ENCODE measurements at regions not wholly inside any gene's neighbourhood (a gene's known extent, or its start where the extent isn't known, plus 50 kb on each side); places are given as distances from the start of the nearest gene placed in this dataset.

DNA sequence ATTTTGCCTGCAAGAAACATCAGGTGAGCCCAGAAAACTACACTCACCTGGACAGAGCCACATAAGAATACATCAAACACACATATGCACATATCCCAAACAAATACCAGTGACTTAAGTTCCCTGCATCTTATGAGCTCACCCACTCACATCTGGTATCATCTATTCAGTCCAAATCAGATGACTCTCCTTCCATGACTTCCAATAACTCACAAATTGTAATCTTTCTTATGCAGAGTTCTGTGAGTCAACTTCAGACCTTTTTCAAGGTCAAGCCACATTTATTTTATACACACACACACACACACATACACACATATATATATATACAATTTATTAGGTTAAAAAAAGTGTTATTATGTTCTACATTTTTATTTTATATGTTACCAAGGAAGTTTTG is 1711.9 kb upstream of the CDH9 start:
- no peak for TF ChIP-seq CTCF (IDR thresholded peaks at IDR 0.05)
- no peak for TF ChIP-seq POLR2A (IDR thresholded peaks at IDR 0.05)
- no peaks in the 10 kb centered on the region for H3K36me3 ChIP-seq
- H3K27me3 ChIP-seq, result no peaks in the 10 kb centered on the region
- DNase-seq, result no peak
- no peak overlapping the region for H3K27ac ChIP-seq
- H3K9me3 ChIP-seq, result no peaks in the 10 kb centered on the region
- H3K4me1 ChIP-seq, result no peaks in the 10 kb centered on the region
- no peak overlapping the region for H3K4me3 ChIP-seq

DNA sequence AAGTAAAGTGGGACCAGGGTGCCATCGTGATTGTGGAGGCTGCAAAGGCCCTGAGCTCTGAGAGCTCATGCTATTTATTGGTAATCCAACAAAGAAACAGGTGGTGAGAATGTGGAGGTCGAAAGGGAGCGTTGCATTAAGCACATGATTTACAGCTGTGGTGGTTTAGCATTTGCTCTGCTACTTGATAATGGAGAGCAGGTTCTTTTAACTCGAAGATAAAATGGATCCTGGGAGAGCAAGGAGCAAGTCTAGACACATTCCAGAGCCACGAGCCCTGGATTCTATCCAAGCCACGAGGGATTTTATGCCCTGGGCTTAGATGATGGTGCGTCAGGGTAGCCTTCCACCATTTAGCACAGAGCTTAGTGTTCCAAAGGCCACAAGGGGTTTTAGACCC is 1710.1 kb upstream of the CDH9 start:
- Histone ChIP-seq H3K9me3 (no peaks in the 10 kb centered on the region), H3K4me3 (no peak overlapping the region), H3K27ac (no peak overlapping the region), H3K36me3 (no peaks in the 10 kb centered on the region), H3K27me3 (no peaks in the 10 kb centered on the region), H3K4me1 (no peaks in the 10 kb centered on the region)
- DNase-seq, result no peak
- TF ChIP-seq POLR2A (IDR thresholded peaks at IDR 0.05) (no peak), CTCF (IDR thresholded peaks at IDR 0.05) (no peak)

DNA sequence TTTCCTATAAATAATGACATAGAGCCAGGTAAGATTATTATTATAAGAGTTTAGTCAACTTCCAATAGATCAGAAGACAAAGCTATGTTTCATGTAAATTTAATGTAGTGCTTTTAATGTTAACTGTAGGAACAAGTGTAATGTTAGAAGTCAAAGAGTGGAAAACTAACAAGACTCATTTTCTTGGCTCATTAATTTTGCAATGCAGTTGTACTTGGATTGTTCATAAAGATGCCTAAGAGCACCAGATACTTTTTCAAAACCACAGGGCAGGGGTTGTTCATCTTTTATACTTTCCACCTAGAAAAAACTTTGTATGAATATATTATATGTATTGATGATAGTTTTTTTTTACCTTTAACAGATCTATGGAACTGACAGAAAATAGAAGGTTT is 1705.3 kb upstream of the CDH9 start:
- H3K27ac ChIP-seq, result no peak overlapping the region
- no peaks in the 10 kb centered on the region for H3K9me3 ChIP-seq
- no peak for DNase-seq
- H3K27me3 ChIP-seq, result no peaks in the 10 kb centered on the region
- no peaks in the 10 kb centered on the region for H3K4me1 ChIP-seq
- H3K36me3 ChIP-seq, result no peaks in the 10 kb centered on the region
- TF ChIP-seq POLR2A (IDR thresholded peaks at IDR 0.05), result no peak
- no peak for TF ChIP-seq CTCF (IDR thresholded peaks at IDR 0.05)
- H3K4me3 ChIP-seq, result no peak overlapping the region

DNA sequence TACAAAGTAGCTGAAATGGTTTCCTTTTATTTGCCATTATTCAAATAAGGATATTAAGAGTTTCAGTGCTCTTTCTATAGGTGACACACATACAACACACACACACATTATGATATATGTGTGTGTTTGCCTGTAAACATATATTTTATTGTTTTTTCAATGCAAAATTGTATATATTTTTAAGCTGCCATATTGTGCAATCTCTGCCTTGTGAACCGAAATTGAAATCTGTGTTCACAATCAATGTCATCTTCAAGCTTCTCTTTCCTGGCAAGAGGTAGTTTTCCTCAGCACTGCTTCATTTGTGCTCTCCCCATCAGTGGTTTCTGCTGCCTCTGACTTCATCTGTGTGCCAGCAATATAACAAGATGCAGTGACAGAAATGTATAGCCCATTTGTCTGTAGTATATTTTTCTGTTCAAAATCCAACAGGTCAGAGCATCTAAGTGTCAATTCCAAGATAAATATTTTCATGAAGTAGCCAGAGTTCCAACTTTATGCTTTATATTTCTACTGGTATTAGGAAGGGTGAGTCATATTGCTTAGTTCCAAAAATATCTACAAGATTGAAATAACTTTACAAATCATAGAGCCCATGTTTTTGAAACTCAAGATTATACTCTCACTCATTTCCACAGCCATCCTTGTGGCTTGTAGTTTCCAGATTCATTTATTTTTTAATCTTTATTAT is 1704.8 kb upstream of the CDH9 start:
- no peaks in the 10 kb centered on the region for H3K36me3 ChIP-seq
- no peaks in the 10 kb centered on the region for H3K4me1 ChIP-seq
- no peak overlapping the region for H3K4me3 ChIP-seq
- H3K27me3 ChIP-seq, result no peaks in the 10 kb centered on the region
- no peaks in the 10 kb centered on the region for H3K9me3 ChIP-seq
- TF ChIP-seq POLR2A (IDR thresholded peaks at IDR 0.05) (no peak), CTCF (IDR thresholded peaks at IDR 0.05) (no peak)
- H3K27ac ChIP-seq, result no peak overlapping the region
- DNase-seq, result no peak

- H3K4me3 ChIP-seq, result no peak overlapping the region
- no peaks in the 10 kb centered on the region for H3K36me3 ChIP-seq
- TF ChIP-seq CTCF (IDR thresholded peaks at IDR 0.05), result no peak
- no peaks in the 10 kb centered on the region for H3K9me3 ChIP-seq
- DNase-seq, result no peak
- H3K27ac ChIP-seq, result no peak overlapping the region
- H3K4me1 ChIP-seq, result no peaks in the 10 kb centered on the region
- H3K27me3 ChIP-seq, result no peaks in the 10 kb centered on the region
Measured at GRCh38 chr5:28737682-28738081, 1699.3 kb upstream of the CDH9 start.

GRCh38 chr5:28737222-28737621 is 1698.8 kb upstream of the CDH9 start:
- no peaks in the 10 kb centered on the region for H3K36me3 ChIP-seq
- DNase-seq, result no peak
- TF ChIP-seq POLR2A (IDR thresholded peaks at IDR 0.05) (no peak), CTCF (IDR thresholded peaks at IDR 0.05) (no peak)
- H3K9me3 ChIP-seq, result no peaks in the 10 kb centered on the region
- no peak overlapping the region for H3K27ac ChIP-seq
- H3K27me3 ChIP-seq, result no peaks in the 10 kb centered on the region
- H3K4me1 ChIP-seq, result no peaks in the 10 kb centered on the region
- no peak overlapping the region for H3K4me3 ChIP-seq

All from Peyer's patch (tissue), 4 donors.